Prostate gland (tissue), 2 donors: ENCODE measurements at regions not wholly inside any gene's neighbourhood (a gene's known extent, or its start where the extent isn't known, plus 50 kb on each side); places are given as distances from the start of the nearest gene placed in this dataset.

Experiments used
- POLR2AphosphoS5 ChIP-seq: sonication (generic); formaldehyde crosslinking; IDR thresholded peaks from one replicate; pipeline ENCODE4 v1.6.1; 2017; ENCODE audit warnings: antibody characterized with exemption
- TF ChIP-seq, protein P1 (sequence below), 4 experiments: fragments of 200-600 bp in 2 of 4; fragments of 450-650 bp in 2 of 4; sonication (generic) in 2 of 4; IDR thresholded peaks; 1 replicate in 3 of 4; 2 replicates in 1 of 4; pipeline ENCODE4 v1.5.1; 2016 to 2019; ENCODE audit warnings: antibody characterized with exemption in 4 of 4, mild to moderate bottlenecking in 2 of 4, moderate library complexity in 2 of 4

- TF ChIP-seq, protein P1, sequence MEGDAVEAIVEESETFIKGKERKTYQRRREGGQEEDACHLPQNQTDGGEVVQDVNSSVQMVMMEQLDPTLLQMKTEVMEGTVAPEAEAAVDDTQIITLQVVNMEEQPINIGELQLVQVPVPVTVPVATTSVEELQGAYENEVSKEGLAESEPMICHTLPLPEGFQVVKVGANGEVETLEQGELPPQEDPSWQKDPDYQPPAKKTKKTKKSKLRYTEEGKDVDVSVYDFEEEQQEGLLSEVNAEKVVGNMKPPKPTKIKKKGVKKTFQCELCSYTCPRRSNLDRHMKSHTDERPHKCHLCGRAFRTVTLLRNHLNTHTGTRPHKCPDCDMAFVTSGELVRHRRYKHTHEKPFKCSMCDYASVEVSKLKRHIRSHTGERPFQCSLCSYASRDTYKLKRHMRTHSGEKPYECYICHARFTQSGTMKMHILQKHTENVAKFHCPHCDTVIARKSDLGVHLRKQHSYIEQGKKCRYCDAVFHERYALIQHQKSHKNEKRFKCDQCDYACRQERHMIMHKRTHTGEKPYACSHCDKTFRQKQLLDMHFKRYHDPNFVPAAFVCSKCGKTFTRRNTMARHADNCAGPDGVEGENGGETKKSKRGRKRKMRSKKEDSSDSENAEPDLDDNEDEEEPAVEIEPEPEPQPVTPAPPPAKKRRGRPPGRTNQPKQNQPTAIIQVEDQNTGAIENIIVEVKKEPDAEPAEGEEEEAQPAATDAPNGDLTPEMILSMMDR (IDR thresholded peaks at IDR 0.05): no peak
- TF ChIP-seq POLR2AphosphoS5: no peak
Observed at GRCh38 chr3:181384970-181385369, 326.8 kb upstream of the SOX2 start.
